Inferior parietal cortex (tissue), 1 donor: ENCODE measurements at regions not wholly inside any gene's neighbourhood (a gene's known extent, or its start where the extent isn't known, plus 50 kb on each side); places are given as distances from the start of the nearest gene placed in this dataset.

Experiments
- DNase-seq: peaks from one replicate; pipeline ENCODE4 v3.0.0-alpha.2; 2016; ENCODE audit errors: extremely low spot score

- no peak for DNase-seq
Observed at GRCh38 chr15:47364230-47365141, 352.8 kb upstream of the SEMA6D start.

- no peak for DNase-seq
Observed at GRCh38 chr15:47366884-47367283, 350.4 kb upstream of the SEMA6D start.

GRCh38 chr15:47367726-47368390, 349.4 kb upstream of the SEMA6D start:
- no peak for DNase-seq

- DNase-seq = no peak
Observed at GRCh38 chr15:47371939-47372338, 345.4 kb upstream of the SEMA6D start.

GRCh38 chr15:47374222-47374621, 343.1 kb upstream of the SEMA6D start:
- no peak for DNase-seq

- DNase-seq = no peak
Observed at GRCh38 chr15:47376190-47376589, 341.1 kb upstream of the SEMA6D start.

GRCh38 chr15:47377465-47377864, 339.8 kb upstream of the SEMA6D start:
- DNase-seq = no peak

- no peak for DNase-seq
Observed at GRCh38 chr15:47378527-47378926, 338.8 kb upstream of the SEMA6D start.

GRCh38 chr15:47383102-47383501, 334.2 kb upstream of the SEMA6D start:
- DNase-seq = no peak

- no peak for DNase-seq
Observed at GRCh38 chr15:47383801-47384200, 333.5 kb upstream of the SEMA6D start.

GRCh38 chr15:47384341-47384740, 333.0 kb upstream of the SEMA6D start:
- peak; percentile 42 for DNase-seq

GRCh38 chr15:47384776-47385175, 332.5 kb upstream of the SEMA6D start:
- DNase-seq = no peak

- no peak for DNase-seq
Observed at GRCh38 chr15:47386459-47386858, 330.8 kb upstream of the SEMA6D start.

GRCh38 chr15:47388299-47388698, 329.0 kb upstream of the SEMA6D start:
- DNase-seq = no peak

- no peak for DNase-seq
Observed at GRCh38 chr15:47390208-47390765, 327.0 kb upstream of the SEMA6D start.

- no peak for DNase-seq
Observed at GRCh38 chr15:47394286-47394809, 323.0 kb upstream of the SEMA6D start.

- DNase-seq = no peak
Observed at GRCh38 chr15:47395076-47395475, 322.2 kb upstream of the SEMA6D start.

GRCh38 chr15:47397655-47398054, 319.6 kb upstream of the SEMA6D start:
- DNase-seq = no peak

GRCh38 chr15:47398132-47398531, 319.2 kb upstream of the SEMA6D start:
- no peak for DNase-seq

- DNase-seq = no peak
Observed at GRCh38 chr15:47398594-47398993, 318.7 kb upstream of the SEMA6D start.

- DNase-seq = no peak
Observed at GRCh38 chr15:47399100-47399499, 318.2 kb upstream of the SEMA6D start.

- DNase-seq = no peak
Observed at GRCh38 chr15:47400603-47401002, 316.7 kb upstream of the SEMA6D start.

GRCh38 chr15:47401427-47401826, 315.9 kb upstream of the SEMA6D start:
- DNase-seq = no peak
